Testis (tissue), 2 donors: ENCODE measurements at regions not wholly inside any gene's neighbourhood (a gene's known extent, or its start where the extent isn't known, plus 50 kb on each side); places are given as distances from the start of the nearest gene placed in this dataset.

Experiments
- DNase-seq: peaks from one replicate; pipeline ENCODE4 v3.0.0-alpha.2; 2019
- H3K27ac ChIP-seq, 2 donors: fragments of 200-600 bp; sonication (generic); one replicate each; pipeline ENCODE4 v1.5.1; 2019
- H3K27me3 ChIP-seq: fragments of 200-600 bp; sonication (generic); one replicate; pipeline ENCODE4 v1.5.1; 2019
- H3K36me3 ChIP-seq: fragments of 200-600 bp; sonication (generic); one replicate; pipeline ENCODE4 v1.5.1; 2017; ENCODE audit warnings: low read depth; ENCODE audit errors: missing control alignments
- H3K4me1 ChIP-seq: fragments of 200-600 bp; sonication (generic); one replicate; pipeline ENCODE4 v1.5.1; 2019
- H3K4me3 ChIP-seq, 2 donors: fragments of 200-600 bp; sonication (generic); one replicate each; pipeline ENCODE4 v1.5.1; 2017 to 2019
- H3K9me3 ChIP-seq: fragments of 200-600 bp; sonication (generic); one replicate; pipeline ENCODE4 v1.5.1; 2017
- POLR2A ChIP-seq: fragments of 450-650 bp; IDR thresholded peaks from one replicate; pipeline ENCODE4 v1.6.1; 2017; ENCODE audit warnings: antibody characterized with exemption, mild to moderate bottlenecking, moderate library complexity
- WGBS, 2 donors: methylation state at CpG; one replicate each; pipeline ENCODE4 v1.1.5; 2018; 5-methylcytosine and 5-hydroxymethylcytosine counted together
- intact Hi-C: fragments of 100-400 bp; cut with DNase I; formaldehyde crosslinking; loops from one replicate; pipeline ENCODE4 v1.15.1; 2023; ENCODE audit warnings: low total_unique reads
- TF ChIP-seq, protein P1 (sequence below), 3 experiments: fragments of 450-650 bp in 2 of 3; fragments of 200-600 bp in 1 of 3; sonication (generic) in 1 of 3; IDR thresholded peaks; one replicate each; pipeline ENCODE4 v1.5.1; 2016 to 2019; ENCODE audit warnings: antibody characterized with exemption in 3 of 3, mild to moderate bottlenecking in 2 of 3, moderate library complexity in 1 of 3

DNA sequence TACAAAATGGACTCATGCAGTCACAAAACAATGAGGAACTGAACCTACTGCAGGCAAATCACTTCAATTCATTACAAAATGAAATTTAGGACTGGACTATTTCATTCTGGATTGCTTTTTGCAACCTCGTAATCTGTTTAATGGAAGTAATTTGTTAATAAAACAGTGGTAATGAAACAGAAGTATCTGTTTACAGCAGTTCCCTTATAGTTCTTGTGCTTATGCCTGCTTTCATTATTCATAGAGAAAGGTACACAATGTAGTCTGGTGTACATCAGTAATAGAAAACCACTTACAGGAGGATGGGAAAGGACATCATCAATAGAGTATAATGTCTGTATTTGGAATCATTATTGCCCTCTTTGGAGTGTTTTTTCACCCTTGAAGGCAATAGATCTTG is 389.2 kb upstream of the NUDT12 start:
- H3K36me3 ChIP-seq, result no peaks in the 10 kb centered on the region
- WGBS, 2 donors, result 83 to 94% methylated on average over 1 of the region's 1 CpG
- H3K27me3 ChIP-seq, result no peaks in the 10 kb centered on the region
- H3K4me1 ChIP-seq, result no peaks in the 10 kb centered on the region
- H3K27ac ChIP-seq, result no peak overlapping the region
- intact Hi-C loops, result no loop called here
- no peak for DNase-seq
- no peak for TF ChIP-seq POLR2A
- TF ChIP-seq, protein P1, sequence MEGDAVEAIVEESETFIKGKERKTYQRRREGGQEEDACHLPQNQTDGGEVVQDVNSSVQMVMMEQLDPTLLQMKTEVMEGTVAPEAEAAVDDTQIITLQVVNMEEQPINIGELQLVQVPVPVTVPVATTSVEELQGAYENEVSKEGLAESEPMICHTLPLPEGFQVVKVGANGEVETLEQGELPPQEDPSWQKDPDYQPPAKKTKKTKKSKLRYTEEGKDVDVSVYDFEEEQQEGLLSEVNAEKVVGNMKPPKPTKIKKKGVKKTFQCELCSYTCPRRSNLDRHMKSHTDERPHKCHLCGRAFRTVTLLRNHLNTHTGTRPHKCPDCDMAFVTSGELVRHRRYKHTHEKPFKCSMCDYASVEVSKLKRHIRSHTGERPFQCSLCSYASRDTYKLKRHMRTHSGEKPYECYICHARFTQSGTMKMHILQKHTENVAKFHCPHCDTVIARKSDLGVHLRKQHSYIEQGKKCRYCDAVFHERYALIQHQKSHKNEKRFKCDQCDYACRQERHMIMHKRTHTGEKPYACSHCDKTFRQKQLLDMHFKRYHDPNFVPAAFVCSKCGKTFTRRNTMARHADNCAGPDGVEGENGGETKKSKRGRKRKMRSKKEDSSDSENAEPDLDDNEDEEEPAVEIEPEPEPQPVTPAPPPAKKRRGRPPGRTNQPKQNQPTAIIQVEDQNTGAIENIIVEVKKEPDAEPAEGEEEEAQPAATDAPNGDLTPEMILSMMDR (IDR thresholded peaks at IDR 0.05), result no peak
- H3K4me3 ChIP-seq, result no peak overlapping the region
- no peaks in the 10 kb centered on the region for H3K9me3 ChIP-seq

DNA sequence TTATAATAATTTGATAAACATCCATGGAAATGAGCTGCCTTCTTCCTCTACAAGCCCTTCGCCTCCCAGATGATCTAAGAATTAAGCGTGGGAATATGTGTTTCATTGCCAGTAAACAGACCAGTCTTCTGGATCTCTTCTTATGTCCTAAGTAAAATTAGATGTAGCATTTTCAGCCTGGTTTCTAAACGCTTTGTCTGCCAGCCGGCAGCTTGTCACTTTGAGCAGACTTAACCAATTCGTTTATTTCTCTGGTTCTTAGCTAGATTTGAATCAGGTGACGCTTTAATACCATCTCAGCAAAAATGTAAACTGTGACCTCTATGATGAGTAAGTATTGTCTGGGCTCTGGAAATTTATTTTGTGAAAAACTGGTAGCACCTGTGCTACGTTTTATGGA is 380.6 kb upstream of the NUDT12 start:
- intact Hi-C loops, result no loop called here
- Histone ChIP-seq H3K4me3 (no peak overlapping the region), H3K27ac (no peak overlapping the region), H3K9me3 (no peaks in the 10 kb centered on the region), H3K4me1 (no peaks in the 10 kb centered on the region), H3K27me3 (no peaks in the 10 kb centered on the region), H3K36me3 (no peaks in the 10 kb centered on the region)
- DNase-seq, result no peak
- TF ChIP-seq, protein P1 (IDR thresholded peaks at IDR 0.05), result no peak
- TF ChIP-seq POLR2A, result no peak
- WGBS, 2 donors, result 83 to 88% methylated on average over 7 of the region's 7 CpGs

DNA sequence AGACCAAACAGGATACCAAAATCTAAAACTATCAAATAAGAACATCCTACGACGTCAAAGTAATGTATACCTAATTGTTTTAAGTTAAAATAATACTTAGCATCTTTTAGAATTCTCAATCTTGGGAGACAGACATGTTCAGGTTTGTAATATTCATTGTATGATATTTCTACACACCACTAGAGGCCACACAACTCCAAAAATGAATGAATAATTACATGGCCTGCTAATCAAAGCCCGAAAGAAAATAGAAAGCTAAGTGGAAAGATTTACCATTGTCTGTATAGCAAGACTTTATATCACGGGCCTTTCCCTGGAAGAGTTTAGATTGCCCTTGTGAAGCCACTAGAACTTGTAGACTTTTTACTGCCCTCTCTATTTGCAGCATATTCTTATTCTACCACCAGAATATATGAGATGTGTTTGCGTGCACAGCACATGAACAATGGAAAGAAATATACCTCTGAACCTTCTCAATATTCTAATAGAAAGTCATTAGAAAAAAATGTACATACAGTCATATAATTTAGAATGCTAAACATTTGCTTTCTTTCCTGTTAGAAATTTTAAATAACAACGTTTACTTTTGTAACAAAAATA is 380.1 kb upstream of the NUDT12 start:
- WGBS, 2 donors, result 66 to 70% methylated on average over 6 of the region's 6 CpGs
- no peak for TF ChIP-seq POLR2A
- TF ChIP-seq, protein P1 (IDR thresholded peaks at IDR 0.05), result no peak

DNA sequence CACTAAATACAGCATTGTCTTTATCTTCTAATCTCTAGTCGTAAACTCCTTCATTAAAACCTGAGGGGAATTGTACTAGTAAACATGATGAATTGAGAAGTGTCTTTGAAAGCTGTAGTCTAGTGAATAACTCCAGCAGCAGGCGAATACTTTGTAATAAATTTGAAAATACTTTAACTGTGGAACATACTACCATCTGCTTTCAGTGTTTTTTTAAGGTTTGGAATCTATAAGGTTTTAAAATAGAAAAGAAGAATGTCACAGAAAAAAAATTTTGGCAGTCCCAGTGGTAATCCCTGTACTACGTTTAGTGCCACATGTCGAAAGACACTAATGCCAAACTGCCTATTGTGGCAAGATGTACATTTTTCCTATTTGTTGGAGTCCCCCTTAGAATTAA is 379.0 kb upstream of the NUDT12 start:
- no peaks in the 10 kb centered on the region for H3K4me1 ChIP-seq
- no peak for DNase-seq
- H3K27ac ChIP-seq, result no peak overlapping the region
- 86 to 88% methylated on average over 4 of the region's 4 CpGs for WGBS, 2 donors
- H3K4me3 ChIP-seq, result no peak overlapping the region
- H3K27me3 ChIP-seq, result no peaks in the 10 kb centered on the region
- TF ChIP-seq, protein P1 (IDR thresholded peaks at IDR 0.05), result no peak
- TF ChIP-seq POLR2A, result no peak
- H3K9me3 ChIP-seq, result no peaks in the 10 kb centered on the region
- no peaks in the 10 kb centered on the region for H3K36me3 ChIP-seq
- intact Hi-C loops, result no loop called here

More for the DNA sequence above, 380.1 kb upstream of the NUDT12 start:
- Histone ChIP-seq H3K4me3 (no peak overlapping the region), H3K36me3 (no peaks in the 10 kb centered on the region), H3K27ac (no peak overlapping the region), H3K9me3 (no peaks in the 10 kb centered on the region), H3K27me3 (no peaks in the 10 kb centered on the region), H3K4me1 (no peaks in the 10 kb centered on the region)
- intact Hi-C loops, result no loop called here
- DNase-seq, result no peak

DNA sequence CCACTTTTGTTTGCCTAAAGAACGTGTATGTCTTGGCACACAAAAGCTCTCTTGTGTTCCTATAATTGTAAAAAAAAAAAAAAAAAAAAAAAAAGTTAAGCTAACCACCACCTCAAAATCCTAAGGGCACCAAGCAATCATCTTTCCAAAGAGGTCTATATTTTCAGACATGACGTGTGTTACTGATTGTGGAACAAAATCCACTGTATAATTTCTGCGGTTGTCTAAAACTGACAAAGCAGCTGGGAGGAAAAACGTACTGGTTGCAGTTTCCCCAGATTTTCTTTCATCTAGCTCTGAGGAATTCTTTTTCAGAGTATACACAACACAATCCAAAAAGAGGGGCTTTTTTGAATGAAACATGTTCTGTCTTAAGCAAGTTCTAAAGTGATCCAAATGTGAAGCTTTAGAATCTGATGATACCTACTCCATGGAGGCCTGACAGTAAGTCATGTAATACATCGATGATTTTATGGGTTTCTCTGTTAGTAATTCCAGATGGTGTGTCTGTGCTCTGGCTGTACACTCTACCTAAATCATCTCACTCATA is 375.6 kb upstream of the NUDT12 start:
- WGBS, 2 donors, result 70% methylated on average over 5 of the region's 5 CpGs
- no peak for DNase-seq
- H3K9me3 ChIP-seq, result no peaks in the 10 kb centered on the region

More for the DNA sequence above, 375.6 kb upstream of the NUDT12 start:
- TF ChIP-seq, protein P1 (IDR thresholded peaks at IDR 0.05), result no peak
- no peak for TF ChIP-seq POLR2A
- Histone ChIP-seq H3K36me3 (no peaks in the 10 kb centered on the region), H3K4me1 (no peaks in the 10 kb centered on the region), H3K27me3 (no peaks in the 10 kb centered on the region), H3K27ac (no peak overlapping the region), H3K4me3 (no peak overlapping the region)
- intact Hi-C loops, result no loop called here
